MM.1S (cell line): ENCODE measurements at regions not wholly inside any gene's neighbourhood (a gene's known extent, or its start where the extent isn't known, plus 50 kb on each side); places are given as distances from the start of the nearest gene placed in this dataset.

ENCODE experiments used
- EZH2 ChIP-seq: fragments of 300-600 bp; sonication (generic); optimal IDR thresholded peaks from 2 replicates; pipeline ENCODE3; 2017; ENCODE audit warnings: low read depth, mild to moderate bottlenecking, antibody characterized with exemption, low read length, mixed read lengths
- EZH2phosphoT487 ChIP-seq: fragments of 300-600 bp; sonication (generic); IDR thresholded peaks from 2 replicates; pipeline ENCODE4 v1.6.1; 2018; ENCODE audit warnings: antibody characterized with exemption, low read length
- TF ChIP-seq, protein P1 (sequence below): fragments of 300-600 bp; sonication (generic); IDR thresholded peaks from 2 replicates; pipeline ENCODE4 v1.5.1; 2016; ENCODE audit warnings: antibody characterized with exemption, low read length, mixed read lengths

DNA sequence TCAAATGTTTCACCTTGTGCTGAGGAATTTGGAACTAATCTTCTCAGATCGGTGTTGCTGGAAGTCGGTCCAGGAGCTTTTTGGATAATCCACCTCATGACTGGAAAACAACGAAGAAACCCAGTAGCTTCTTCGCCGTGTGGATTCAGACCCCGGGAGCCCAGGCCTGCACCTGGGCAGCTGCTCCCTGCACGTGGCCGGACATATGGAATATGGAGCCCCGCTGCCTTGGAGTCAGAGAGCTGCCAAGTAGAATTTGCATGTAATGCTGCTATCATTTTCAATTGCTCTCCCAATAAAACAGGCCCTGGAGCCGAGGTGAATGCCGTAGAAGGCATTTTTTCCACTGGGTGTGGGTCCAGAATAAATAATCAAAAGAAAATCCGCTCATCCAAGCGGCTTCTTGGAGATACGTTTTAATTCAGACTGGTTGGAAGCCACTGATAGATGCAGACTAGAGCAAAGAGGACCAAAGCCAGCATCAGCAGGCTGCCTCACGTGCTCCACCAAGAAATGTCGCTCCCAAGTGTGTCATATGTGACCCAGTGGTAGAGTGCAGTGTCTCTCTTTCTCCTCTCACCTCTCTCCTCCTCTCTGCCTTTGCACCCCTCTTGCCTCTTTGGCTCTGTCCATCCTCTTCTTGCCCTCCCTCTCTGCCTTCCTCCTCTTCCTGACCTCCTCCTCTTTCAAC is 115.3 kb downstream of the ZNF664 start:
- TF ChIP-seq, protein P1, sequence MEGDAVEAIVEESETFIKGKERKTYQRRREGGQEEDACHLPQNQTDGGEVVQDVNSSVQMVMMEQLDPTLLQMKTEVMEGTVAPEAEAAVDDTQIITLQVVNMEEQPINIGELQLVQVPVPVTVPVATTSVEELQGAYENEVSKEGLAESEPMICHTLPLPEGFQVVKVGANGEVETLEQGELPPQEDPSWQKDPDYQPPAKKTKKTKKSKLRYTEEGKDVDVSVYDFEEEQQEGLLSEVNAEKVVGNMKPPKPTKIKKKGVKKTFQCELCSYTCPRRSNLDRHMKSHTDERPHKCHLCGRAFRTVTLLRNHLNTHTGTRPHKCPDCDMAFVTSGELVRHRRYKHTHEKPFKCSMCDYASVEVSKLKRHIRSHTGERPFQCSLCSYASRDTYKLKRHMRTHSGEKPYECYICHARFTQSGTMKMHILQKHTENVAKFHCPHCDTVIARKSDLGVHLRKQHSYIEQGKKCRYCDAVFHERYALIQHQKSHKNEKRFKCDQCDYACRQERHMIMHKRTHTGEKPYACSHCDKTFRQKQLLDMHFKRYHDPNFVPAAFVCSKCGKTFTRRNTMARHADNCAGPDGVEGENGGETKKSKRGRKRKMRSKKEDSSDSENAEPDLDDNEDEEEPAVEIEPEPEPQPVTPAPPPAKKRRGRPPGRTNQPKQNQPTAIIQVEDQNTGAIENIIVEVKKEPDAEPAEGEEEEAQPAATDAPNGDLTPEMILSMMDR: no peak
- no peak for TF ChIP-seq EZH2
- no peak for TF ChIP-seq EZH2phosphoT487
